ENCODE measurements at regions not wholly inside any gene's neighbourhood (a gene's known extent, or its start where the extent isn't known, plus 50 kb on each side); places are given as distances from the start of the nearest gene placed in this dataset.

- no peak for DNase-seq (ENCODE audit: low read depth)
Measured at GRCh38 chr1:218526198-218526580, 181.1 kb downstream of the TGFB2 start.

- no peak for DNase-seq (ENCODE audit: low read depth)
Measured at GRCh38 chr1:218527737-218528136, 182.6 kb downstream of the TGFB2 start.

- no peak for DNase-seq (ENCODE audit: low read depth)
Measured at GRCh38 chr1:218529646-218530300, 184.6 kb downstream of the TGFB2 start.

DNA sequence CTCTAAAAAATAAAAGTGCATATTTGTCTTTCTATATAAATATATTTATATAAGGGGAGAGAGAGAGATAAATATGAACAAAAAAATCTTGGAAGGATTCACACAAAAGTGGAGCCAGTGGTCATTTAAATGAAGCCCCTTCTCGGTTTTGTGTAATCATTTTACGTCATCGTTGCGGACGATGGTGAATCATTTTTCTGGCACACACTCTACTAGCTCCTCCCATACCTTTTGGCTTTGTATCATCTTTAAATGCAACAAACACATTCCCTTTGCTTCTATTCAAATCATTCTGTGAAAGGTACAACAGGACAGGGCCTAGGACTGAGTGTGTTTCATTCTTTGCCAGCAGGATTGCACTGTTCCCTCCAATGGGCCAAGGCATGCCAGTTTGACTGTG, 186.8 kb downstream of the TGFB2 start:
- DNase-seq (ENCODE audit: low read depth) = no peak

DNA sequence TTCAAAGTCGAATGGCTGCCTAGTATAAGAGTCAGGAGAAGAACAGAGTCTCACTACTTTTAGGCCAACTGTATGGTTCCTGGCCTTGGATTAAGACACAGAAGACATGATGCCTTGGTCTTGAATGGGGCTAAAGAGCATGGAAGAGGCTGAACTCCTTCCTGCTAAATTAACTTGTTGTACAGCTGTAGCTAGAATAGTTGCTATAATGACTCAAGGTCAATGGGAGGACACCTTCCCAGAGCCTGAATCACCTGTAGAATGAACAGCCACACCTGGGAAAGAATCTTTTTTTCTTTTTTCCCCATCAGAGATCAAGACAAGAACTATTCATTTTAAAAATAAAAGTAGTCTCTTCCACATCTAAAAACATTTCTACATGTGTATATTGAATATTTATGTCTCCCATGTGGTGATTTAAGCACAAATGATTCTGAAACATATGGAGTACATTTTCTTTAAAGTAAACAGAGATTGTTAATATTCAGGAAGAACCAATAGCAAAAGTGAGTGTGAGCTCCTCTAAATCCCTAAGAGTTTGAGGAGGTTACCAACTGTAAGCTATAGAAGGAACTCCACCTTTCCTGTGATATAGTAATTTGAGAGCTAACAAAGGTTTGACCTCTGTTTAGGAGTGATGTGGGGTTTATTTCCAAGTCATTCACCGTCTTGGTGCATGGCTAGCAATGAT, 191.3 kb downstream of the TGFB2 start:
- no peak for DNase-seq (ENCODE audit: low read depth)

DNA sequence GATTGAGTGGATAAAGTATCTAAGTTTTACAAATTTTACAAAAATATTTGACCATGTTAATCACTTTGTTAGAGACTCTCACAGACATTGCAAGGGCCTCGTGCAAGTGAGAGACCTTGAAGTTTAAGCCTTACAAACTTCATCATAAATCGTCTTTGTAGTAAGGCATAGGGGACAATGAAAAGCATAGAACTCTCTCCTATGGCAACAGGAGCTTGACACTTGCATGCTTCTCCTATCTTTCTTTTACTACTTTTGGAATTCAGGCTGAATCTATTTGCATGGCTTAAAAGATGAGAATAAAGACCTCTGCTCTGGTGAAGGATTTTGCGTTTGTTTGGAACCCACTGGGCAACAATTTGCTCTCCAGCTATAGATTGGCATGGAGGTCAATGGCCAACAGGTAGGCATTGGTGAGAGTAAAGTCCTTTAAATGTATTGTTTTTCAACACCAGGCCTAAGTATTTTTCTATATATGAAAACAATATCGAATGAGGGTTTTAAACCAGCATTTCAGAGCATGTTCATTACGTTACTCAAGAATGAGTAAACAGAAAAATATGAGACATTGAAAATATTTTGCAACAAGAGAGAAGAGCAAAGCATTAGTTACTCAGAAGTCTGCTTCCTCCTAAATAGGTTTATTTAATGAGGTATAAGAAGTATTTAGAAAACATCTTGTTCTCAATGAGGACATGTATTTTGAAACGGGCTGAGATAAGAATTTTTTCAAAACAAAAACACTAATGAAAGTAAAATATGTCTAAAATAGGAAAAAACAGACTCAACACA, 192.2 kb downstream of the TGFB2 start:
- peak; percentile 36 for DNase-seq (ENCODE audit: low read depth)

- DNase-seq (ENCODE audit: low read depth) = no peak
Measured at GRCh38 chr1:218538341-218538740, 193.2 kb downstream of the TGFB2 start.

DNA sequence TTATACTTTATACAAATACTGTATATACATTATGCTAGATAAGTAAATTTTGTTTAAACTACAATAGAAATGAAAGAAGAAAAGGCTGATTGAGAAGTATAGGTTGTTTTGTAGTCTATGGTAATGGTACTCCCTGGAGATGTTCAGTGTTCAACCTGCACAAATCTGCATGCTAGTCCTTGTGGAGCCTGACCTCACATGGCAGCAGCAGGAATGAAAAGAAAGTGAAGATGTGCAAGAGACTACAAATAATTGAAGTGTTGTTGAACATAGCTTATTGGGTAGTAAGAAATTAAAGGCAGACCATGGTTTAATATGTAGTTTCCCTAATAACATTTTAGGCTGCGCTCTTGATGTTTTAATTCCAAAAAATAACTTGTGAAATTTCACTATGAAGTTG, 201.2 kb downstream of the TGFB2 start:
- peak; percentile 5 for DNase-seq (ENCODE audit: low read depth)

DNA sequence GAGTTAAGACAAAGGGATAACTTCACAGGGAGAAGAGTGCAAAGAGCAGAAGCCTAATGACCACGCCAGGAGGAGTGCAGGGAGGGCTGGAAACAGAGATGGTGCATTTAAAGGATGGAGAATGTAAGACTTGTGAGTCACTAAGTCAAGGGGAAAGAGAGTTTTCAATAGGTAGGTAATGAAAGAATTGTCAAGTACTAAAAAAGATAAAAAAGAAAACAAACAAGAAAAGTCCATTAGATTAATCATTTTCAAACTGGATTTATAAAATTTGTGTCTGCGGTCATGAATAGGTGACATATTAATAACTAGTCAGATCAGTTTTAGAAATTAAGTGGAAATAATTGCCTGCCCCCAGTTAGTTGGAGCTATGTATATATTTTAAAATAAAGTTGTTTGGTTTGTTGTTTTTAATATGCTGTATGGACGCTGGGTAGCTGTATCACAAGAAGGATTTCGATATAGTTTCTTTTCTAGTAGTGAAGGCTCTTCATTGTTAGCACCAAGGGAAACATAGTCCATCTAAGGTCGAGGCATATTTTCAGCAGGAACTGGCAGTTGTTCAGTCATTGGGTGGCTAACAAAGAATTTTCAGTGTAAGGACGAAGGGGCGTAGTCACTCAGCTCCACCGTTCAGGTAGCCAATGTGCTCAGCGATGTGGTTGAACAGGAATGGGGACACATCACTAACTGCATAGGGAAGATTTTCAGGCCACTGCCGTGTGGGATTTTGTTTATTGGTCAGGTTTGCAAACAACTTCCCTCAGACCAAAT, 203.0 kb downstream of the TGFB2 start:
- DNase-seq (ENCODE audit: low read depth) = no peak

DNA sequence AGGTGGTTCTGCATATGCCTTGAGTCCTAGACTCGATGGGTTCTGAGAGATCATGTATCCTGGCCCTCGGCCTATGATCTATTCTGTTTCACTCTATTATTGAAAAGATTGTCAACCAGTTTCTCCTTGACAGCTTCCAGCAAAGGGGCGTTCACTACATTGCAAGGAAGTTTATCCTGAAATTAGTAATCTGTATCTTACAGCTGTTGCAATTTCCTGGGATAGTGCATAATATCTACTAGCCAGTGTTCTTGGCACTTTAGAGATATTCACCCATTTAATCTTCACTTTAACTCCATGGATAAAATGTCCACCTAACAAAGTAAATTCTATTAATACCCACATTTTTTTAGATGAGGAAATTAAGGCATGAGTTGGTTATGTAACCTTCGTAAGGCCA, 203.6 kb downstream of the TGFB2 start:
- DNase-seq (ENCODE audit: low read depth) = no peak

GRCh38 chr1:218553197-218553596, 208.1 kb downstream of the TGFB2 start:
- peak; percentile 40 for DNase-seq (ENCODE audit: low read depth)

DNA sequence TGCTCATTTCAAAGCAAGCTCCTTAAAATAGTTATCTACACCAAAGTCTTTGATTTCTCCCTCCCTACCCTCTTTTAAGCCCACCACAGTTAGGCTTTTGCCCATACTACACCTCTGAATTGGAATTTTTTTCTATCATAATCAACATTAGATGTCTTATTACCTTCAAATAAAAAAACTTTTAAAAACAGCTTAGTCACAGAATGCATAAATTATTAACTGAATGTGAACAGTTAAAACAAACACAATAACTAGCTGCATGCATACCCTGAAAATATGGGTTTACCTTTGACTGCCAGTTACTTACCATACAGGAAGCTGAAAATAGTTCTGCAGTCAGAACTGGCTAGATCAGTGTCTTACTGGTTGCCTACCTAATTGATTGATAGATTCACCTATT, 210.9 kb downstream of the TGFB2 start:
- no peak for DNase-seq (ENCODE audit: low read depth)

DNA sequence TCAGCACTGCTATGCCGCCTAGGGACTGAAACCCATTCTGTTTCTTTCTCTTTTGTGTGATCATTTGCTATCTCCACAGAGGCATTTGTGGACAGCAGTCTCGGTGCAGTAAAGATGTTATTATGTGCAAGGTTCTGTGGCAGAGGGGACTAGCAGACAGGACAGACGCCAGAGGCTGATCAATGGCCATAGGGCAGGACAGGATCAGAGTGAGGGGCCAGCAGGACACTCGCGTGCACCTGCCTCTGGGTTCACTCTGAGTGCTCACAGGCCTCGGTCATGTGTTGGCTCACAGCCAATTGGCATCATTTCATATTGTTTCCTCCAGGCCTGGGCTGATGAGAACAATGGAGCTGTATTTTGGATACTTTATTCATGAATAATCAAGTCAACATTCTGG, 212.6 kb downstream of the TGFB2 start:
- no peak for DNase-seq (ENCODE audit: low read depth)

DNA sequence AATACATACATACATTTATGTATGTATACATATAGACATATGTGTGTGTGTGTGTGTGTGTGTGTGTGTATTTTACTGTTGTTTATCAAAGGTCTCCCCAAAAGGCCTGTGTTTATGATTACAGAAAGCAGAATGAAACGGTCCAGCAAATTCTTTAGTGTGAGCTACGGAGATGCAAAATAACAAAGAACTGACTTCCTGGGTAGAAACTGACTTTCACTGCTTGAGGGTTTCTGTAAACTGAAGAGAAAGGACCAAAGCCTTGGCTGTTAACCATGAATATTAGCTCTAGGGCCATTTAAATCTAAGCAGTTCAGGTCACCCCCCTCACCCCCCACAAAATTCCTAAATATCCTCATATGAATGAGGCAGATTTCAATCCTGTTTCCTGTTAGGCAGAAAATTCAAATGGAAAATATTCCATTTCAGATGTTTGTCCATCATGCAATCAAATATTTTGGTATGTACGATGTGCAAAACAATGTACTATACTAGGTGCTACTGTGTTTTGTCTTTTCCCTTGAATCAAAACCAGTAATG, 213.2 kb downstream of the TGFB2 start:
- no peak for DNase-seq (ENCODE audit: low read depth)

GRCh38 chr1:218565377-218565776, 220.2 kb downstream of the TGFB2 start:
- no peak for DNase-seq (ENCODE audit: low read depth)

DNA sequence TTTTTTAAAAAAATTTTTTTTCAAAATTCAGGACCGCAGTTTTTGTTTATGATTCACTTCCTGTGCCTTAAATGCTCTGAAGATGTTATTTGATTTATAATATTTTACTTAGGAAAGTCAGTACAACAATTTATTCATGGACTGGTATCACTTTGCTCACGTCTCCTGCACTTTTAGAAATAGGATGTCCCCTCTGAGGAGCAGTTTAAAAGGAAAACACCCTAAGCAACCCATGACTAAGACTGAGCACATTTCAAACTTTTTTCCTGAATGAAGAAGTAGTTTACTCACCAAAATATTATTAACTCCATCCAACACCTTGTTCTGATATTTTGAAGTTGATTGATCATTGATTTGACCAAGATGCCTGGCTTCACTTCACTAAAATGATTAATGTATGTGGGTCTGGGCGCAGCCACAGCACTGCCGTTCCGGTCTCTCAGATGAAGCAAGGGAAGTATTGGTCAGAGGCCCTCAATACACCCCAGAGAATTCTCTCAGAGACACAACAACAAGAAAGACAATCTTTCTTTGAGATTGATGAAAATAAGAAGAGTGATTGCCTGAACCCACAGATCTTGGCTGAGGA, 223.9 kb downstream of the TGFB2 start:
- no peak for DNase-seq (ENCODE audit: low read depth)

- DNase-seq (ENCODE audit: low read depth) = no peak
Measured at GRCh38 chr1:218570456-218570855, 225.3 kb downstream of the TGFB2 start.

DNA sequence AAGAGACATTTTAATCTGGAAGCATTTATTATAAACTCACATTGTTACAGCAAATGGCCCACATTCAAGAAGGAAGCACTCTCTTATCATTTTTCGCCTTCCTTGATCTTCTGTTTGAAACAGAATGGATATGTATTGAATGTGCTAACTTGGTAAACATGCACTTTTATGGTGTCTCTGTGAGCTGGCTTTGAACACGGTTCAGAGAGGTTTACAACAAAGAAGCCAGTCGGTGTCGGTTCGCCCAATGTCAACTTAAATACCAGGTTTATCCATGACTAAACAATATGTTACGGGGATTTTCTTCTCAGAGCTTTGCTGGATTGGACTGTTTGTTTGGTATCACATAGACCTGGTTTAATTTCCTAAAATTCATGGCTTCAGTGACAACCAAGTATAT, 226.4 kb downstream of the TGFB2 start:
- no peak for DNase-seq (ENCODE audit: low read depth)

DNA sequence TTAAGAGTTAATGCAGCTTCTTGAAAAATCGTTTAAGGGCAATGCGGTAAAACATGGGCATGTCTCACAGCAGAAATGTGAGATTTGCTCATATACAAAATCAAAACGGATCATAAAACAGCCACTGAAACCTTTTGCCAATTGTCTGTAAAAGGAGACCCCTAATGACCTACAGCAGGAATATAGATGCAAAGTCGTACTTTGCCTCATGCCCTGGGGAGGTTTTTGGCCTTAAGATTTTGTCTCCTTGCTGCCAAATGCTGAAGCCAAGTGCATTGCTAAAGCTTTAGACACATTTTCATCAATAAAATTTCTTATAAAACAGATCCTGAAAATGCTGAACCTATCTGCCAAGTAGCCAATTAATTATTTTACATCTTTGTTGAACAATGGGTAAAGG, 226.9 kb downstream of the TGFB2 start:
- DNase-seq (ENCODE audit: low read depth) = no peak

DNA sequence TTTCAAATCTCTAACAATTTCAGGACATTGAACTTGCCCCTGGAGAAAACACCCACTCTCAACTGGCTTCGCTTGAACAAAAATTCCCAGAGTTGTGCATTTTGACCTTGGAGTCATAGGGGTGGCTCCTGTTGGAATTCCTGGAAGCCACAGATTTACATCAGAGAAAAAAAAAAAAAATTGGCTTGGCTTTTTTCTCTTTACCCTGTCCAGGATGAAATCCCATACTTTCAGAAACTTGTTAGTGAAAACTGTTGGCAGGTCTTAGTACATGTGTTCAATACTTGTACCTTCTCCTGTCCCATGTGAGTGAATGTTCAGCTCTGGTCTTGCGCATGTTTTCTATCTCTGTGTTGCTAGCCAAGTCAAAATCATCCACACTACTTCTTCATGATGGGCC, 228.8 kb downstream of the TGFB2 start:
- no peak for DNase-seq (ENCODE audit: low read depth)

GRCh38 chr1:218575079-218575478, 229.9 kb downstream of the TGFB2 start:
- DNase-seq (ENCODE audit: low read depth) = no peak

DNA sequence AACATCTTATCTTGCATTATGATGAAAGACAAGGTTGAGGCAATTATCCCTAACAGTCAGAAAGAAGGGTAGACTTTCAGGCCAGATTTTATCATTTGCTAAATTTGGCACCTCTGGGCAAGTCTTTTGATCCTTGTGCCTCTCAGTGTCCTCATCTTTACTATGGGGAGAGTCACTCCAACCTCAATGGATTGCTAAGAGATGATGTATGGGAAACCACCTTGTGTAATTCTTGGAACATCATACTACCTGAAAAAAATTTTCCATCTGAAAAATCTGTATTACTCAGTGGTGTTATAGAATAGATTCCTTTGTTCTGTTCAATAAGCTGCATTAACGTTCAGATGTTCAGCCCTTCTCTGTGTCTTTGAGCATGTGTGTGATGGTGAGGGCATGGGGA, 230.7 kb downstream of the TGFB2 start:
- DNase-seq (ENCODE audit: low read depth) = no peak
